ENCODE measurements at regions not wholly inside any gene's neighbourhood (a gene's known extent, or its start where the extent isn't known, plus 50 kb on each side); places are given as distances from the start of the nearest gene placed in this dataset.

- FAIRE-seq (no peak), DNase-seq (ENCODE audit: low read depth in 1 of 2, low spot score in 2 of 2) (no peak)
- Histone ChIP-seq H3K56ac (replicated peaks; ENCODE audit: insufficient read length, low read depth, low read length) (no peak overlapping the region), H4K5ac (ENCODE audit: insufficient read length, low read depth, low read length) (no peak overlapping the region), H2BK5ac (ENCODE audit: low read depth, low read length) (peak overlapping the region; percentile 35; the same call in 1 of the 2 replicates), H3K27ac (ENCODE audit: low read depth, low read length) (no peak overlapping the region), H3K4me3 (ENCODE audit: extremely low read depth in 1 of 4, insufficient read depth in 2 of 4, low read depth in 3 of 4, low read length in 4 of 4) (no peak overlapping the region), H2AFZ (ENCODE audit: low read length) (no peak overlapping the region), H2BK120ac (replicated peaks; ENCODE audit: low read depth, low read length) (no peak overlapping the region), H3K9ac (replicated peaks in 1 of 4; ENCODE audit: extremely low read depth in 1 of 4, low read depth in 3 of 4, low read length in 3 of 4) (no peak overlapping the region), H3K23ac (ENCODE audit: insufficient read length) (no peak overlapping the region), H4K8ac (ENCODE audit: extremely low read depth, insufficient read depth, low read length) (no peak overlapping the region), H2BK15ac (ENCODE audit: low read length) (peak overlapping the region; percentile 76; the same call in 1 of the 2 replicates), H3K4me2 (ENCODE audit: insufficient read depth in 1 of 2, low read depth in 2 of 2, low read length in 2 of 2) (no peak overlapping the region), H3K27me3 (replicated peaks in 1 of 4; ENCODE audit: control insufficient read depth in 3 of 4, extremely low read depth in 1 of 4, insufficient read depth in 3 of 4, low read length in 3 of 4) (peaks cover 0 to 6% (median under 1%) of the 10 kb centered on the region in 4 experiments; a peak in 3 of 7 replicates), H2BK12ac (ENCODE audit: low read depth, low read length) (no peak overlapping the region), H3K18ac (ENCODE audit: extremely low read depth, low read length) (no peak overlapping the region), H3K4me1 (replicated peaks in 1 of 4; ENCODE audit: control insufficient read depth in 3 of 4, insufficient read depth in 4 of 4, low read length in 3 of 4) (peaks cover 3 to 32% (median 17%) of the 10 kb centered on the region in 4 experiments), H3K23me2 (ENCODE audit: low read depth, low read length) (peaks cover 6% of the 10 kb centered on the region; the same call in 1 of the 2 replicates), H3K79me2 (ENCODE audit: control insufficient read depth in 1 of 2, insufficient read depth in 2 of 2, low read length in 2 of 2) (no peaks in the 10 kb centered on the region), H2BK20ac (ENCODE audit: low read length) (peak overlapping the region; percentile 28), H3K9me3 (ENCODE audit: insufficient read depth in 2 of 2, low read depth in 1 of 2, low read length in 1 of 2) (no peaks in the 10 kb centered on the region), H2AK5ac (ENCODE audit: low read depth, low read length) (no peak overlapping the region), H3K14ac (ENCODE audit: insufficient read length) (no peak overlapping the region), H3K79me1 (ENCODE audit: low read depth, low read length) (no peaks in the 10 kb centered on the region), H4K91ac (replicated peaks; ENCODE audit: insufficient read length, low read length) (peak overlapping the region; percentile 89), H3K4ac (replicated peaks; ENCODE audit: insufficient read length, low read depth, low read length) (no peak overlapping the region), H4K20me1 (replicated peaks in 1 of 2; ENCODE audit: control insufficient read depth in 1 of 2, insufficient read depth in 2 of 2, low read length in 2 of 2) (no peaks in the 10 kb centered on the region), H3K36me3 (ENCODE audit: control insufficient read depth in 2 of 4, insufficient read depth in 4 of 4, low read length in 3 of 4) (no peaks in the 10 kb centered on the region)
- 73% methylated on average over 10 of the region's 10 CpGs; no CpG with 5 or more reads in 1 of the 2 experiments for WGBS, 2 experiments (ENCODE audit: extremely low coverage in 1 of 2, insufficient coverage in 1 of 2, insufficient read length in 1 of 2, insufficient replicate concordance in 2 of 2, low coverage in 1 of 2, low lambda C conversion rate in 2 of 2, missing lambda C conversion rate in 1 of 2)
- ChIA-PET POLR2A (ENCODE audit: partially characterized antibody) (interaction anchor here (1.1 to 2.2 kb wide), 2 partner anchors 11 to 16 kb away, joined by 4 to 7 read pairs; no protein-coding TSS in a partner anchor), CTCF (ENCODE audit: partially characterized antibody) (interaction anchor here (0.6 to 2.0 kb wide), 7 partner anchors 35 to 142 kb away, joined by 3 to 7 read pairs (median 3); no protein-coding TSS in a partner anchor)
- TF ChIP-seq ZNF274 (IDR thresholded peaks at IDR 0.05; ENCODE audit: borderline replicate concordance, extremely low read depth, low read length) (no peak), TAF7 (optimal IDR thresholded peaks at IDR 0.05; ENCODE audit: borderline replicate concordance, low read depth, low read length) (no peak), CTCF (IDR thresholded peaks at IDR 0.05; ENCODE audit: control extremely low read depth in 1 of 3, insufficient read depth in 1 of 3, low read depth in 1 of 3, low read length in 3 of 3) (peak in 1 of 3 experiments; percentile 9; a peak in 1 of 4 replicates), SRF (IDR thresholded peaks at IDR 0.05; ENCODE audit: low read depth, low read length) (no peak), KDM4A (IDR thresholded peaks at IDR 0.05; ENCODE audit: low read depth, low read length, severe bottlenecking) (no peak), TBP (IDR thresholded peaks at IDR 0.05; ENCODE audit: low read depth, low read length) (no peak), RAD21 (IDR thresholded peaks at IDR 0.05 in 1 of 2, conservative IDR thresholded peaks at IDR 0.05 in 1 of 2; ENCODE audit: low read depth in 2 of 2, low read length in 2 of 2) (peak in 1 of 2 experiments; percentile 13; a peak in 2 of 4 replicates), GABPA (IDR thresholded peaks at IDR 0.05; ENCODE audit: borderline replicate concordance, insufficient read depth, low read length) (no peak)
Observed at GRCh38 chr7:123237-123636, 69.1 kb upstream of the FAM20C start.

Measured in H1 (cell line).